ENCODE measurements at regions not wholly inside any gene's neighbourhood (a gene's known extent, or its start where the extent isn't known, plus 50 kb on each side); places are given as distances from the start of the nearest gene placed in this dataset.

GRCh38 chr12:47410862-47411261, 295.0 kb downstream of the RPAP3 start:
- no peak for TF ChIP-seq E2F4 (IDR thresholded peaks at IDR 0.05; ENCODE audit: low read depth, low read length)
- TF ChIP-seq MAX (IDR thresholded peaks at IDR 0.05; ENCODE audit: low read depth, low read length), result no peak
- no peak for TF ChIP-seq POLR2AphosphoS5 (IDR thresholded peaks at IDR 0.05; ENCODE audit: low read length)
- TF ChIP-seq CTCF (IDR thresholded peaks at IDR 0.05 in 2 of 3, conservative IDR thresholded peaks at IDR 0.05 in 1 of 3; ENCODE audit: control insufficient read depth in 2 of 3, extremely low read depth in 1 of 3, insufficient read depth in 1 of 3, low read depth in 3 of 3, low read length in 3 of 3), result no peak
- no peak for TF ChIP-seq MXI1 (IDR thresholded peaks at IDR 0.05; ENCODE audit: low read depth, low read length)
- no peak for TF ChIP-seq CHD2 (IDR thresholded peaks at IDR 0.05; ENCODE audit: borderline replicate concordance, low read depth, low read length)

All from GM12878 (cell line).